ENCODE measurements at regions not wholly inside any gene's neighbourhood (a gene's known extent, or its start where the extent isn't known, plus 50 kb on each side); places are given as distances from the start of the nearest gene placed in this dataset.

- ChIA-PET POLR2A (no interaction called here), CTCF (interaction anchor here (1.5 kb wide), 1 partner anchor 12 kb away, joined by 4 read pairs; no protein-coding TSS in a partner anchor)
- no peak for DNase-seq (ENCODE audit: extremely low spot score)
- TF ChIP-seq CTCF (IDR thresholded peaks at IDR 0.05; ENCODE audit: control extremely low read depth, extremely low read depth, low read depth, missing control alignments), result no peak
Observed at GRCh38 chr2:43027097-43027873, 199.1 kb downstream of the ZFP36L2 start.

DNA sequence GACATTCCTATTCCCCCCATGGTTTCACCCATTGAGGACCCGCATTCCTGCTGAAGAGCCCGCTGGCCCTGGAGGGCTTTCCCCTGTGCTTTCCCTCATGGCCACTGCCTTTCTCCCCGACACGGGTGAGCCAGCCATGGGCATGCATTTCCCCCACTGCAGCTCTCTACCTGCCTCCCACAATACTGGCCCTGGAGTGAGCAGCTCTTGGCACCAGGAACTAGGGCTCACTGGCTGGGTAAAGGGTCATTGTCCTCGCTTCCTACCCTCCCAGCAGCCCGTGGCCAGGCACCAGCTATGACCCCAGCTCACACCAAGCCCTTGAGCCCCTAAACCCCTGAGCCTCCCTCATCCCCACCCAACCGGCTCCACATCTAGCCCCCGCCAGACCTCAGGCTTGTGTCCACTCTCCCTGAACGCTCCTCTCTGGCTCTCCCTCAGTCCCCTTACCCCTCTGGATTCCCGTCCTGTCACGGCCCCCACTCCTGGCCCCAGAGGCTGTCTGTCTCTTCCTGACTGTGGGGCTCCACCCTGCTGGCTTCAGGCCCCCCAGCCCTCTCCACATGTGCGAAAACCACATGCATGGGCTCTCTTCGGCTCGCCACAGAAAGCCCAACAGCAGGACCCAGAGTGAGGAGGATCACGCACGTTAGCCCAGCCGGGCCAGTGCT is 199.8 kb downstream of the ZFP36L2 start:
- no peak for DNase-seq (ENCODE audit: extremely low spot score)
- no peak for TF ChIP-seq CTCF (IDR thresholded peaks at IDR 0.05; ENCODE audit: control extremely low read depth, extremely low read depth, low read depth, missing control alignments)
- ChIA-PET CTCF (interaction anchor here (1.5 kb wide), 1 partner anchor 11 kb away, joined by 4 read pairs; no protein-coding TSS in a partner anchor), POLR2A (no interaction called here)

DNA sequence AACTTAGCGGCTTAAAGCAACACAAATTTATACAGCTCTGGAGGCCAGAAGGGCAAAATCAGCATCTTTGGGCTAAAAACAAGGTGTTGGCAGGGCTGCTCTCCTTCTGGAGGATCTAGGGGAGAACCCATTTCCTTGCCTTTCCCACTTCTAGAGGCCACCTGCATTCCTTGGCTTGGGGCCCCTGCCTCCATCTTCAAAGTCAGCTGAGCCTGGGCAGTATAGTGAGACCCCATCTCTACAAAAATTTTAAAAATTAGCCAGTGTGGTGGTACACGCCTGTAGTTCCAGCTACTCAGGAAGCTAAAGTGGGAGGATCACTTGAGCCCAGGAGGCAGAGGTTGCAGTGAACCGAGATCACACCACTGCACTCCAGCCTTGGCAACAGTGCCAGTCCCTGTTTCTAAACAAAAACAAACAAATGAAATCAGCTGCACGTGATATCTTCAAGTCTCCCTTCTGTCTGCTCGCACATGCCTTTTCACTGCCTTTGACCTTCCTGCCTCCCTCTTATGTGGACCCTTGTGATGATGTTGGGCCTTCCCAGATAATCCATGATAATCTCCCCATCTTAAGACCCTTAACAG is 200.6 kb downstream of the ZFP36L2 start:
- ChIA-PET CTCF (interaction anchor here (2.8 kb wide), 1 partner anchor 459 kb away, joined by 15 read pairs; no protein-coding TSS in a partner anchor), POLR2A (no interaction called here)
- DNase-seq (ENCODE audit: extremely low spot score), result no peak
- TF ChIP-seq CTCF (IDR thresholded peaks at IDR 0.05; ENCODE audit: control extremely low read depth, extremely low read depth, low read depth, missing control alignments), result no peak

- ChIA-PET CTCF (interaction anchor here (1.0 to 2.8 kb wide), 10 partner anchors 10 to 516 kb away, joined by 3 to 15 read pairs (median 4); no protein-coding TSS in a partner anchor), POLR2A (no interaction called here)
- peak; percentile 76 for TF ChIP-seq CTCF (IDR thresholded peaks at IDR 0.05; ENCODE audit: control extremely low read depth, extremely low read depth, low read depth, missing control alignments)
- DNase-seq (ENCODE audit: extremely low spot score), result peak; percentile 59
Observed at GRCh38 chr2:43024515-43025011, 201.8 kb downstream of the ZFP36L2 start.

- ChIA-PET POLR2A (no interaction called here), CTCF (interaction anchor here (1.0 to 2.8 kb wide), 12 partner anchors 10 to 516 kb away, joined by 3 to 15 read pairs (median 4); no protein-coding TSS in a partner anchor)
- TF ChIP-seq CTCF (IDR thresholded peaks at IDR 0.05; ENCODE audit: control extremely low read depth, extremely low read depth, low read depth, missing control alignments), result no peak
- DNase-seq (ENCODE audit: extremely low spot score), result no peak
Observed at GRCh38 chr2:43023791-43024514, 202.5 kb downstream of the ZFP36L2 start.

DNA sequence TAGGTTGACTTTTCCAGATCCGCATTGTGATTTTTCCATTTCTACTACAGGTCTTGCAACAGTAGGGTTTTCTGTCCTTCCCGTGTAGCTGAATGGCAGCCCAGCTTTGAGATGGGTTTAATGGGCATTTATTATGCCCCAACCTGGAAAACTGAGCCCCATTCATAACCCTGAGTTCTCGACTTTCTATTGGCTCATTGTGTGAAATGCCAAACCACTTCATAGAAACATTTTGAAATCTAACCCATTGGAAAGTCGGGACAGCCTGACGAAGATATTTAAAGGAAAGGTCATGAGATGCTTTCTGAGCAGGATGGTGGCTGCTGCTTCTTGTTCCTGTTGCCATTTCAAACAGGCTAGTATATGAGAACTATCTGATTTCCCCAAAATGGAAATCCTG is 203.5 kb downstream of the ZFP36L2 start:
- ChIA-PET POLR2A (no interaction called here), CTCF (interaction anchor here (1.0 to 2.8 kb wide), 3 partner anchors 18 to 462 kb away, joined by 3 to 15 read pairs (median 3); no protein-coding TSS in a partner anchor)
- no peak for TF ChIP-seq CTCF (IDR thresholded peaks at IDR 0.05; ENCODE audit: control extremely low read depth, extremely low read depth, low read depth, missing control alignments)
- DNase-seq (ENCODE audit: extremely low spot score), result no peak

Data from GM10248 (cell line).